ENCODE measurements at regions not wholly inside any gene's neighbourhood (a gene's known extent, or its start where the extent isn't known, plus 50 kb on each side); places are given as distances from the start of the nearest gene placed in this dataset.
"Not testable (repeated sequence)": the region's sequence is repeated elsewhere in the genome, so short reads cannot be mapped to it uniquely, and the experiment has no call there.

DNA sequence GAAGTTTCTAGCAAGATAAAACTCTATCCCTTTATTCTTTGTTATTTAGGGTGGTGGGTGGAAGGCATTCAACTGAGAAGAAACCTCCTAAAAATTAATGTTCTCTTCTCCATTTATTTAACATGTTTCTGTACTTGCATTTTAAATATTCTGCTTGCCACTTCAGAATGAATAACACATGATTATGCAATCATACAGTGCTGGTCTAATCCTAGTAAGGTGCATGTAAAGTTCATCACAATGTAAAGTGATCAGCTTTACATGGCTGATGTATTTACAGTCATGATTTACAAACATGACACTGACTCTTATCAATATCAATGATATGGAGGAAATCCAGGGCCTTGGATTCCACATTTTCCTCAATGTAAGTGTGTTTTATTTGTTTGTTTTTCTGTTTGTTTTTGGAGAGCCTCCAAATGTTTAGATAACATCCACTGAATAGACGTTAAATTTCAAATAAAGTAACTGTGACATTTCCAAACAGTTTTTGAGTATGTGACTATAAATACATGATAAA is 342.1 kb upstream of the CTSO start:
- no peak overlapping the region for H3K4me3 Mint-ChIP-seq
- no peaks in the 10 kb centered on the region for H3K27me3 Mint-ChIP-seq (ENCODE audit: low read depth)
- TF ChIP-seq, protein P1, sequence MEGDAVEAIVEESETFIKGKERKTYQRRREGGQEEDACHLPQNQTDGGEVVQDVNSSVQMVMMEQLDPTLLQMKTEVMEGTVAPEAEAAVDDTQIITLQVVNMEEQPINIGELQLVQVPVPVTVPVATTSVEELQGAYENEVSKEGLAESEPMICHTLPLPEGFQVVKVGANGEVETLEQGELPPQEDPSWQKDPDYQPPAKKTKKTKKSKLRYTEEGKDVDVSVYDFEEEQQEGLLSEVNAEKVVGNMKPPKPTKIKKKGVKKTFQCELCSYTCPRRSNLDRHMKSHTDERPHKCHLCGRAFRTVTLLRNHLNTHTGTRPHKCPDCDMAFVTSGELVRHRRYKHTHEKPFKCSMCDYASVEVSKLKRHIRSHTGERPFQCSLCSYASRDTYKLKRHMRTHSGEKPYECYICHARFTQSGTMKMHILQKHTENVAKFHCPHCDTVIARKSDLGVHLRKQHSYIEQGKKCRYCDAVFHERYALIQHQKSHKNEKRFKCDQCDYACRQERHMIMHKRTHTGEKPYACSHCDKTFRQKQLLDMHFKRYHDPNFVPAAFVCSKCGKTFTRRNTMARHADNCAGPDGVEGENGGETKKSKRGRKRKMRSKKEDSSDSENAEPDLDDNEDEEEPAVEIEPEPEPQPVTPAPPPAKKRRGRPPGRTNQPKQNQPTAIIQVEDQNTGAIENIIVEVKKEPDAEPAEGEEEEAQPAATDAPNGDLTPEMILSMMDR (IDR thresholded peaks at IDR 0.05; ENCODE audit: unreplicated experiment), result no peak
- peaks cover 64% of the 10 kb centered on the region for H3K4me1 Mint-ChIP-seq
- no peak for DNase-seq (ENCODE audit: low spot score in 2 of 2, unreplicated experiment in 2 of 2)
- no peaks in the 10 kb centered on the region for H3K36me3 Mint-ChIP-seq
- H3K9me3 Mint-ChIP-seq, result peaks cover 4% of the 10 kb centered on the region
- peak overlapping the region; percentile 92 for H3K27ac Mint-ChIP-seq

DNA sequence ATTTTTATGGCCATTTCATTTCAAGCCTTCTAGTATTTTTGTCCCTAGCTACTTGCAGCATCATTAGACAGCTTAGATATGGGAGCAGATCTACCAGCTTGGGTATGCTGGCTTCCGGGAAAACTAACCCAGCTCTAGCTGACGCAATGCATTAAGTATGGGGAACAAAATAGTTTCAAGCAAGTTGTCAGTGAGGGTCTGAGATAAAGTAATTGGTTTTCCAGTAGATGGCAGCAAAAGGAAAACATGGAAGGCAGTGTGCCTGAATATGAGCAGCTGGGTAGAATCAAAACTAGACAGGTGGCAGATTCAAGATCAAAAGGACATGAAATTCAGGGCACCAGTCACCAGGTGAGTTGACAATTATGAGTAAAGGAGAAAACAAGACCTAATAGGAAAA is 340.9 kb upstream of the CTSO start:
- TF ChIP-seq, protein P1 (IDR thresholded peaks at IDR 0.05; ENCODE audit: unreplicated experiment), result no peak
- H3K9me3 Mint-ChIP-seq, result peaks cover 3% of the 10 kb centered on the region
- peak; percentile 30 to 42 for DNase-seq (ENCODE audit: low spot score in 2 of 2, unreplicated experiment in 2 of 2)
- peaks cover 68% of the 10 kb centered on the region for H3K4me1 Mint-ChIP-seq
- peak overlapping the region; percentile 92 for H3K27ac Mint-ChIP-seq
- H3K36me3 Mint-ChIP-seq, result no peaks in the 10 kb centered on the region
- H3K27me3 Mint-ChIP-seq (ENCODE audit: low read depth), result no peaks in the 10 kb centered on the region
- H3K4me3 Mint-ChIP-seq, result peak overlapping the region; percentile 13

DNA sequence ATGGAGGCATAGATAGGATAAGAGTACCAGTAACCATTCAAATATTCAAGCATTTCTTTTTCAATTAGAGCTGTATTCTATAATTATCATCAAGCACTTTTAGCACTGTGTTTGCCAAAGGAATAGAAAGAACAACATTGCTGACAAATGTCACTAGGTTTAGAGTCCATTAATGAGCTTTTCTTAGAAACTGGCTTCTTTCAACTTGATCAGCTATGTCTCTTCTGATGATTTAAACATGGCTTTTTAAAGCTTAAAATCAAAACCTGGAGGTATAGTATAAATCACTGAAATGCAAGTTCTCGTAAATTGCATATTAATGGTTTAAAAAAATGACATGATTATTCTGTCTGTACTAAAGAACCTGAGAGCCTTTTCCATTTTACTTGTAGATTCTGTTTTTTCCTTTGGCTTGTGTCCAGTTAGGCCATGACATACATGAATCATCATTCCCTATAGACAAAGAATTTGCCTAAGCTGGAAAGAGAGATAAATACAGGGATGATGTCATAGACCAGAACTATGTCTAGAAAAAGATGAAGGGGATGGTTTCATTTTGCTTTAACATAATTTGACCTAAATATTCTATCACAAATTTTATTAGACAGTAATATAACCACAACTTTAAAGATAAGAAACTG is 340.1 kb upstream of the CTSO start:
- TF ChIP-seq, protein P1 (IDR thresholded peaks at IDR 0.05; ENCODE audit: unreplicated experiment), result no peak
- Mint-ChIP-seq H3K4me3 (peak overlapping the region; percentile 8), H3K27me3 (ENCODE audit: low read depth) (no peaks in the 10 kb centered on the region), H3K9me3 (no peaks in the 10 kb centered on the region), H3K4me1 (peaks cover 68% of the 10 kb centered on the region), H3K27ac (peak overlapping the region; percentile 92), H3K36me3 (peaks cover 2% of the 10 kb centered on the region)
- DNase-seq (ENCODE audit: low spot score in 2 of 2, unreplicated experiment in 2 of 2), result no peak

DNA sequence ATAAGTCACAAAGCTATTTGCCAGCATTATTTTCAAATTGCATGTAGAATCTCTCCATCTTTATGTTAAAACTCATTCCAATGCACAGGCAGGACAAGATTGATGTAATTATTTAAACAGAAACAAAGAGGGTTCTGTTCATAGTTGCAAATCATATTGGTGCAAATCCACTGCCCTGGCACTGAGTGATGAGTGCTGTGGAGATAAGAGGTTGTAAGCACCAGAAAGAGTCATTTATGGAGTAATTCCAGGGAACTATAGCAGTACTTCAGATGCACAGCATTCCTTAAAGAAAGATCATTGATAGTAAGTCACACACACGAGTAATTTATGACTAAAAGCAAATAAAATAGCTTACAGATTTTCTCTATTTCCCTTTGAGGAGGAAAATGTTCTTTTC is 337.7 kb upstream of the CTSO start:
- no peak for DNase-seq (ENCODE audit: low spot score in 2 of 2, unreplicated experiment in 2 of 2)

DNA sequence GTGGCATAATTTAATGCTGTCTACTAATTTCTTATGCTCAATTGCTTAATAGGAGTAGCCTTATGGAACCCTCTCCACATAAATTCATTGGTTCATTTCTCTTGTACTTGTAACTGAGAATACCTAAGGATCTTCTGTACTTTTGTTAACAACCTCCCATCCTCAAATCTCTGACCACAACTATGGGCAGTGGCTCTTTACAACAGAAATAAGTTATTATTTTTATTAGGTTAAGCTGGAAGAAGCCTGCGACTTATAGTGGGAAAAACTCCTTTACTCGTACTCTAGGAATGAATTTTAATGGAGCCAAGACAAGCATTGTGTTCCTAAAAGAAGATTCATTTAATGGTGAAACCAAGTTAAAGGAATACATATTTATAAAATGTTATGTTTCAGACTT is 337.1 kb upstream of the CTSO start:
- peaks cover 2% of the 10 kb centered on the region for H3K36me3 Mint-ChIP-seq
- H3K9me3 Mint-ChIP-seq, result no peaks in the 10 kb centered on the region
- H3K4me1 Mint-ChIP-seq, result peaks cover 52% of the 10 kb centered on the region
- TF ChIP-seq, protein P1 (IDR thresholded peaks at IDR 0.05; ENCODE audit: unreplicated experiment), result no peak
- H3K27ac Mint-ChIP-seq, result peak overlapping the region; percentile 80
- DNase-seq (ENCODE audit: low spot score in 2 of 2, unreplicated experiment in 2 of 2), result no peak
- no peak overlapping the region for H3K4me3 Mint-ChIP-seq
- H3K27me3 Mint-ChIP-seq (ENCODE audit: low read depth), result no peaks in the 10 kb centered on the region

More for the DNA sequence above, 337.7 kb upstream of the CTSO start:
- H3K4me3 Mint-ChIP-seq, result no peak overlapping the region
- peaks cover 55% of the 10 kb centered on the region for H3K4me1 Mint-ChIP-seq
- peaks cover 2% of the 10 kb centered on the region for H3K36me3 Mint-ChIP-seq
- peak overlapping the region; percentile 80 for H3K27ac Mint-ChIP-seq
- H3K9me3 Mint-ChIP-seq, result no peaks in the 10 kb centered on the region
- H3K27me3 Mint-ChIP-seq (ENCODE audit: low read depth), result no peaks in the 10 kb centered on the region
- TF ChIP-seq, protein P1 (IDR thresholded peaks at IDR 0.05; ENCODE audit: unreplicated experiment), result no peak

DNA sequence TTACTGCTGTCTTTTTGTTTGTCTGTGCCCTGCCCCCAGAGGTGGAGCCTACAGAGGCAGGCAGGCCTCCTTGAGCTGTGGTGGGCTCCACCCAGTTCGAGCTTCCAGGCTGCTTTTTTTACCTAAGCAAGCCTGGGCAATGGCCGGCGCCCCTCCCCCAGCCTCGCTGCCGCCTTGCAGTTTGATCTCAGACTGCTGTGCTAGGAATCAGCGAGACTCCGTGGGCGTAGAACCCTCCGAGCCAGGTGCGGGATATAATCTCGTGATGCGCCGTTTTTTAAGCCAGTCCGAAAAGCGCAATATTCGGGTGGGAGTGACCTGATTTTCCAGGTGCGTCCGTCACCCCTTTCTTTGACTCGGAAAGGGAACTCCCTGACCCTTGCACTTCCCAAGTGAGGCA is 336.4 kb upstream of the CTSO start:
- H3K9me3 Mint-ChIP-seq; H3K36me3 Mint-ChIP-seq; DNase-seq (ENCODE audit: low spot score in 2 of 2, unreplicated experiment in 2 of 2); H3K27me3 Mint-ChIP-seq (ENCODE audit: low read depth); H3K4me3 Mint-ChIP-seq; H3K27ac Mint-ChIP-seq: not testable (repeated sequence)
- H3K4me1 Mint-ChIP-seq, result peaks cover 44% of the 10 kb centered on the region

All from mesothelial cell of epicardium (in vitro differentiated cells).